AG10803 (cell line): ENCODE measurements at regions not wholly inside any gene's neighbourhood (a gene's known extent, or its start where the extent isn't known, plus 50 kb on each side); places are given as distances from the start of the nearest gene placed in this dataset.
"Not testable (repeated sequence)": the region's sequence is repeated elsewhere in the genome, so short reads cannot be mapped to it uniquely, and the experiment has no call there.

ENCODE experiments used
- DNase-seq: peaks from one replicate; pipeline ENCODE4 v3.0.0; 2010; ENCODE audit warnings: low read depth
- H3K4me3 ChIP-seq: 2 replicates; pipeline ENCODE4 v1.5.1; 2011; ENCODE audit warnings: mild to moderate bottlenecking, low read length, control low read depth
- CTCF ChIP-seq: conservative IDR thresholded peaks from 2 replicates; pipeline ENCODE4 v1.5.1; 2011; ENCODE audit warnings: mild to moderate bottlenecking, low read length, control low read depth, inconsistent platforms

GRCh38 chr17:77620282-77620681 lies 338.2 kb upstream of the TNRC6C start:
- DNase-seq: no peak
- no peak overlapping the region for H3K4me3 ChIP-seq
- no peak for TF ChIP-seq CTCF

- not testable (repeated sequence) for H3K4me3 ChIP-seq, DNase-seq
Measured at GRCh38 chr17:77622084-77622483, 336.4 kb upstream of the TNRC6C start.

DNA sequence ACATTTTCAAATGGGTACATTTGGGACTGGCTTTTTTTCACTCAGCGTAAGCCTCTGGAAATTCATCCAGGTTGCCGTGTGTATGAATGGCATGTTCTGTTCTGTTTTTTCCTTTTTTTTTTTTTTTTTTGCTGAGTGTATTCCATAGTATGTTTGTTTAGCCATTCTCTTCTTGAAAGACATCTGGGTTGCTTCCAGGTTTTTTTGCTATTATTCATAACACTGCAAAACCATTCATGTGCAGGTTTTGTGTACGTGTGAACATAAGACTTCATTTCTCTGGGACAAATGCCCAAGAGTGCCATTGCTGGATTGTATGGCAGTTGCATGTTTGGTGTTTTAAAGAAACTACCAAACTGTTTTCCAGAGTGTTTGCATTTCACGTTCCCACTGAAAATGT lies 335.9 kb upstream of the TNRC6C start:
- no peak overlapping the region for H3K4me3 ChIP-seq
- no peak for TF ChIP-seq CTCF
- DNase-seq: no peak

- H3K4me3 ChIP-seq, DNase-seq: not testable (repeated sequence)
Measured at GRCh38 chr17:77623321-77623720, 335.2 kb upstream of the TNRC6C start.

- TF ChIP-seq CTCF: no peak
- no peak for DNase-seq
Measured at GRCh38 chr17:77628035-77628434, 330.5 kb upstream of the TNRC6C start.

DNA sequence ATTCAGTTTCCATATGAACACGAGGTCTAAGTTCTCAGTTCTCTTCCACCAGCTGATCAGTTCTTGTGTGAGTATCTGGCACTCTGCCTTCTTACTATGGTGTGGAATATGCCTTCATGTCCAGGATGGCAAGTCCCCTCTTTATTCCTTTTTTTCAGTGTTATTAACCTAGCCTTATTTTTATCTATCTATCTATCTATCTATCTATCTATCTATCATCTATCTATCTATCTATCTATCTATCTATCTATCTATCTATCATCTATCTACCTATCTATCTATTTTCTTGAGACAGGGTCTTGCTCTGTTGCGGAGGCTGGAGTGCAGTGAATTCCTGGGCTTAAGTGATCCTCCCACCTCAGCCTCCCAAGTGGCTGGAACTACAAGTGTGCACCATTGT lies 329.2 kb upstream of the TNRC6C start:
- not testable (repeated sequence) for H3K4me3 ChIP-seq, DNase-seq

More at GRCh38 chr17:77628035-77628434, 330.5 kb upstream of the TNRC6C start:
- no peak overlapping the region for H3K4me3 ChIP-seq

DNA sequence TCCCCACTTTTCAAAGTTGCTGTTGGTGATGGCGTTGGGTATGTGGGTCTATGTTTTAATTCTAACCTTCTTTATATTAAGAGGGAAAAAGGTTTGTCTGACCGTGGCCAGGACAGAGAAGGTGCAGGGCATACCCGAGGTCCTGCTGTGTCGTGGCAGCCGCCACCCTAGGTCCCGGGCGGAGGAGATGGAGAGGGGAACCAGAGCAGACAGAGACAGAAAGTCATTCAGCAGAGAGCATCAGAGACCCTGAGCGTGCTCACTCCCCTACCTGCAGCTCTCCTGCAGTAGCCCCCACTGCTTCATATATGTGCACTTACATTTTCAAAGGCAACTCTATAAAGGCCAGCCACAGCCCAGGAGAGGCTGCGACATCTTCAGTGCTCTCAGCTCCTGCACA lies 327.2 kb upstream of the TNRC6C start:
- TF ChIP-seq CTCF: no peak
- no peak for DNase-seq
- H3K4me3 ChIP-seq: no peak overlapping the region

GRCh38 chr17:77632619-77633018 lies 325.9 kb upstream of the TNRC6C start:
- no peak overlapping the region for H3K4me3 ChIP-seq
- no peak for TF ChIP-seq CTCF
- DNase-seq: no peak

GRCh38 chr17:77634710-77635109 lies 323.8 kb upstream of the TNRC6C start:
- H3K4me3 ChIP-seq: no peak overlapping the region
- DNase-seq: no peak
- TF ChIP-seq CTCF: no peak
